HG03457 (cell line): ENCODE measurements at regions not wholly inside any gene's neighbourhood (a gene's known extent, or its start where the extent isn't known, plus 50 kb on each side); places are given as distances from the start of the nearest gene placed in this dataset.
"Not testable (repeated sequence)": the region's sequence is repeated elsewhere in the genome, so short reads cannot be mapped to it uniquely, and the experiment has no call there.

ENCODE experiments used
- ATAC-seq: cut with Tn5 transposase; IDR thresholded peaks from one replicate; pipeline ENCODE4 v1.9.1; 2021; ENCODE audit warnings: moderate number of reproducible peaks; ENCODE audit not compliant: unreplicated experiment

DNA sequence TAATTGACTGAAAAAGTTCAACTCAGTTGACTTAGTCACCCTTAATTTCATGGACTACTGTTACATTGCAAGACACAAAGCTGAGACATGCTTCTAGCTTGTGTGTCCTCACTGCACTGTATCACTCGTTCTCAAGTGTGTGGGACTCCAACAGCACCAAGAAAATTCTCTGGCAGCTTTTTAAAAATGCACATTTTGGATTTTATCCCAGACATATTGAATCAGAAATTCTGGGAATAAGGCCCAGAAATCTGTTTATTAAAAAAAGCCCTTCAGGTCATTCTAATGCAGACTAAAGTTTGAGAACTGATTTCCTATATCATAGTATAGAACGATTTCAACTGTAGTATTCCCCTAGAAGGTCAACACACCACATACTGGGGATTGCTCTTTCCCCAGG, 1485.3 kb downstream of the PCDH9 start:
- ATAC-seq, result no peak

DNA sequence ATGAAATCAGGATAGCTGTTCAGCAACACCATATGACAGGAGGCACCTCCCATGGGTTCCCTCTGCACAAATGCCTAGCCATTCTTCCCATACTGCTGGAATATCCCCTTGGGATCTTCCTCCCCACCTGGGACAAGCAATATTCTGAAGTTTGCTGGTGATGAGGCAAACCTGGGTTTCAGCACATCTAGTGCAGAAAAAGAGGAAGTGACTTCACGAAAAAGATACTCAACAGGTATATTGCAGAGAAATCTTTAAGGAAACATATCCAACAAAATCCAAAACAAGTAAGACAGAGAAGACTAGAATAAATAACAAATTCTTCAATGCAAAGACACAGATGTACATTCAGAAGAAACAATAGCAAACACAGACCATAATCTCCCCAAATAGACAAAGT, 1497.0 kb downstream of the PCDH9 start:
- no peak for ATAC-seq

DNA sequence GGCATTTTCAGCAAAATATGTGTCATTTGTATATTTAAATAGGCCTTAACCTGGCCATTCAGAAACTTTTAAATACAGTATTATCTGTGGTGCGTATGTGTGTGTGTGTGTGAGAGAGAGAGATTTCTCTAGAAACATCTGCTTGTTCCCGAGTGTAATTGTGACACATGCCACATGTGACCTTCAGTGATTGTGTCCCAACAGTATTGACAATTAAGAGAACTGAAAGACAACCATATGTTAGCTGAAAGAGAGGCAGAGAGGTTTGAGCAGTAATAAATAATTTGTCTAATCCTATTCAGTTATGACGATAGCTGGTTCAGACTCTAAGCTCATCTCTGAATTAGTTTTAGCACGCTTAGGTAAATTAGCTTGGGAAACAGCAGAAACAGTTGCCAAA, 1503.1 kb downstream of the PCDH9 start:
- no peak for ATAC-seq

- ATAC-seq, result no peak
Measured at GRCh38 chr13:65725006-65725405, 1505.1 kb downstream of the PCDH9 start.

DNA sequence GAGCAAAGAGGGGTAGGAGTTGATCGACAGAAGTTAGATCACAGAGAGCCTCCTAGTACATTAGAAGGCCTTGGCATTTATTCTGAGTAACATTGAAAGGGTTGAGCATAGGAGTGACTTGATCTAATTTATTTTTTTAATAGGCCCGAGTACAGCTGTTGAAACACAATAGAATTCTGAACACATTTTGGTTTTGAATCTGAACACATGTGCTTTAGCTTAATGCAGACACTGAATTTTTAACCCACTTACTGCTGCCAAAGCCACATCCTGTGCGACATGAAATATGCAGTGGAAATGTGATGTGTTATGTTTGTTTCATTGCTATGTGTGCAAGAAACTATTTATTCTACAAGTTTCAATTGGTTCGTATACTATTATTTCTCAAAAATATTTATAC, 1505.9 kb downstream of the PCDH9 start:
- no peak for ATAC-seq

DNA sequence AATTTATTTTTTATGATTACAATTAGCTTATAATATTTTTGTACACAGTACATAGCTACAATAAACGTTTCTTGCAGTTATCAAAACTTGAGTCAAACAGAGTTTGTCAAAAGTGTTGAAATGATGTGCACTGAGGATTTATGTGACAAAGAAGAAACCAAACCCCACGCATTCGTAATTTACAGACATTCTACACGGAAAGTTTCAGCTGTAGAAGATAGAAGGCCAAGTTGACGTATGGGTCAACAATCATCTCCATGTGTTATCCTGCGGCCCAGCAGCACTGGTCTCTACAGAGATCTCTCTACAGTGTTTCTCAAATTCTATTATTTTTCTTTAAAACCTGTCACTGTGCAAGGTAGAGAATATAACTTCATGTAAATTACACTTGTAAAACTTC, 1507.6 kb downstream of the PCDH9 start:
- ATAC-seq, result no peak

DNA sequence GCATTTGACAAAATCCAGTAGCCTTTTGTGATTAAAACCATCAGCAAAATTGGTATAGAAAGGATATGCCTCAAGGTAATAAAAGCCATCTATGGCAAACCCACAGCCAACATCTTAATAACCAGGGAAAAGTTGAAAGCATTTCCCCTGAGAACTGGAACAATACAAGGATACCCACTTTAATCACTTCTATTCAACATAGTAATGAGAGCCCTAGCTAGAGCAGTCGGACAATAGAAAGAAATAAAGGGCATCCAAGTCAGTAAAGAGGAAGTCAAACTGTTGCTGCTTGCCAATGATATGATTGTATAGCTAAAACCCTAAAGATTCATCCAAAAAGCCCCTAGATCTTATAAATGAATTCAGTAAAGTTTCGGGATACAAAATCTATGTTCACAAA, 1510.3 kb downstream of the PCDH9 start:
- ATAC-seq, result no peak

DNA sequence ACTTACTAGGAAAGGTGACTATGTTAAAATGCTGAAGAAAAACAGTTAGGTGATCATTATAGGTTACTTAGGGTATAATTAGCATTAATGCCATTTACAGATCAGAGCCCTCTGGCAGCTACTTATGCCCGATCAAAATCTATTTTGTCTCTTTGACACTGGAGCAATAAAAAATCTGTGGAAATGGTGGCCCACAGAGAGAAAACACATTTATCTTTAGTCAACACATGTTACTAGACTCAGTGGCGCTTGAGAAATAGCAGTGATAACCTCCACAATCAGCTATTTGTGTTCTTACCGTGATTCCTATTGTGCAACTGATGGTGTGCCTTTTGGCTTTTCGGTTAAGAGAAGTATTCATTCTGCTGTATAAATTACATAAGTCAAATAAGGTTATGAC, 1519.6 kb downstream of the PCDH9 start:
- no peak for ATAC-seq

DNA sequence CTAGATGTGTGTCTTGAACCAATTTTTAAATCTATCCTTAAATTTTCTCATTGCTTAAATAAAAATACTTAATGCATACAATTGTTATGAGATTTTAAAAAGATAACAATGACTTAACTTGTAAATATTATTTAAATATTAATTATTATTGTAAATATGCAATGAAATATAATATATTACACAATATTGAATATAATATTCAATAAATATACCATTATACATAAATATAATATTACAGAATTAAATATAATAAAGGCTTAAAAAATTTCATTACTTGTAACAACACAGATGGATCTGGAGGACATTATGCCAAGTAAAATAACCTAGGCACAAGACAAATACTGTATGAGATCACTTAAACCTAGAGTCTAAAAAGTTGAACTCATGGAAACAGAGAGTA, 1532.3 kb downstream of the PCDH9 start:
- ATAC-seq, result no peak

GRCh38 chr13:65679240-65679639, 1550.9 kb downstream of the PCDH9 start:
- ATAC-seq, result no peak

DNA sequence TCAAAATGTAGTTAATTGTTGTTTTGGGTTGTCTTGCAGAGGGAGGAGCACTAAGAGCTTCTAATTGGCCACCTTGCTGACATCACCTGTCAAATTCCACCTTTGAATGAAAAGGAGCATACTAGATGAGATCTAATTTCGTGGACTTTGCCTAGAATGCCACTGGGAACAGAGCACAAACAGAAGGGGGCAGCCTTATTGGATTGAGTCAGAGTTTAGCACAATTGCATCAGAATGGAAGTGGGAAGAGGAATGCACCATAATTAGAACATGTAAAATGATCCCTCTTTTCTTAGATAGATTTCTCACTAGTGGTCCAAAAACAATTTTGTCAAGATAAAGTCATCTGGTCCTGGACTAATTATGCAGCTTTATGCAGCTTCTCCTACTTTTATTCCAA, 1552.2 kb downstream of the PCDH9 start:
- ATAC-seq, result no peak

- ATAC-seq, result not testable (repeated sequence)
Measured at GRCh38 chr13:65675383-65675782, 1554.8 kb downstream of the PCDH9 start.

DNA sequence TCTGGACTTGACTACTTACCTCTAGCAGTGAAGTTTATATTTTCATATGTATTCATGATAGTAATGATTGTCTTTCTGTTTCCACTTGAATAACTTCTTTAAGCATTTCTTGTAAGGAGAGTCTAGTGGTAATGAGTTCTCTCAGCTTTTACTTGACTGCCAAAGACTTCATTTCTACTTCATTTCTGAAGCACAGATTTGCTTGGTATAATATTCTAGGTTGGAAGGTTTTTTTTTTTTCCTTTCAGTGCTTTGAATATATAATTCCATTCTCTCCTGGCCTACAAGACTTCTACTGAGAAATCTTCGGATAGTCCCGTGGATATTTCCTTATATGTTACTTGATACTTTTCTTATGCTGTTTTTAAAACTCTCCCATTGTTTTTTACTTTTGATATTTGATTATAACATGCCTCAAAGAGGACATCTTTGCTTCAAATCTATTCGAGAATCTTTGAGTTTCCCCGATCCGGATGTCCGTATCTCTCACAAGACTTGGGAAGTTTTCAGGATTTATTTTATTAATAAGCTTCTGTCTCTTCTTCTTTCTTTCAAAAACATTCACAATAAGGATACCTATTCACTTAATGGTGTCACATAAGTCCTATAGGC, 1560.0 kb downstream of the PCDH9 start:
- no peak for ATAC-seq

DNA sequence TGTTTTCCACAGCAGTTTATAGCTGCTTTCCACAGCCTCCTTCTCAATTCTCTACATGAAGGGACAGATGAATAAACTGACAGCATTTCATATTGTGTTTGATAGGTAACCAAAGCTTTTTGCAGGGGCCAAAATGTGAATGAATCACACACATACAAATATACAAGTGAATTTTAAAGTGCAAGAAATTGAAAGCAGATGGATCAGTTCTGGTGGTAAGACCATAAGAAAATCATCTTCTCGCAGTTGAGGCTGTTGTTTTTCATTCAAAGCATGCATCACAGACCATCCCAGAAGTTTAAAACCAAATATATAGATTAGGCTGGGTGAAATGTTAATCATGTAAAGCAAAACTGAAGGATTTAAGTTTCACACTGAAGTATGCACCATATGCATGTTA, 1569.4 kb downstream of the PCDH9 start:
- no peak for ATAC-seq

- no peak for ATAC-seq
Measured at GRCh38 chr13:65656740-65657329, 1573.3 kb downstream of the PCDH9 start.

- no peak for ATAC-seq
Measured at GRCh38 chr13:65653613-65654012, 1576.5 kb downstream of the PCDH9 start.

DNA sequence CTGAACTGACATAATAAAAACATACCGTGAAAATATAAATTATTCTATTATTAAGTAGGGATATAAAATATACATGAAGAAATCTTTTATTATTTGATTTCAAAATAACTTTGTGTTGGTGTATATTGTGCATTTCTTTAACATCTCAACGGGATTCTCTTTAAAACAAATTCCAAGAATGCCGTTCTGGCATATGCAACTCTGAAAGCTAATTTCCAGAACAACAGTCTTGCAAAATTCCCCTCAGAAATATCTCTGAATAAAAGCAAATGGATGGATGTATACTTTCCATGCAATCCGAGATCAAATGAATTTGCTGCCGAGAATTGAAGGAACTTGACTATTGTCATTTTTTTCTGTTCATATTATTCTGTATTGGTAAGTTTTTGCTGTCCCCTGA, 1579.8 kb downstream of the PCDH9 start:
- no peak for ATAC-seq

- ATAC-seq, result no peak
Measured at GRCh38 chr13:65642996-65643395, 1587.1 kb downstream of the PCDH9 start.

- ATAC-seq, result no peak
Measured at GRCh38 chr13:65642301-65642700, 1587.8 kb downstream of the PCDH9 start.

DNA sequence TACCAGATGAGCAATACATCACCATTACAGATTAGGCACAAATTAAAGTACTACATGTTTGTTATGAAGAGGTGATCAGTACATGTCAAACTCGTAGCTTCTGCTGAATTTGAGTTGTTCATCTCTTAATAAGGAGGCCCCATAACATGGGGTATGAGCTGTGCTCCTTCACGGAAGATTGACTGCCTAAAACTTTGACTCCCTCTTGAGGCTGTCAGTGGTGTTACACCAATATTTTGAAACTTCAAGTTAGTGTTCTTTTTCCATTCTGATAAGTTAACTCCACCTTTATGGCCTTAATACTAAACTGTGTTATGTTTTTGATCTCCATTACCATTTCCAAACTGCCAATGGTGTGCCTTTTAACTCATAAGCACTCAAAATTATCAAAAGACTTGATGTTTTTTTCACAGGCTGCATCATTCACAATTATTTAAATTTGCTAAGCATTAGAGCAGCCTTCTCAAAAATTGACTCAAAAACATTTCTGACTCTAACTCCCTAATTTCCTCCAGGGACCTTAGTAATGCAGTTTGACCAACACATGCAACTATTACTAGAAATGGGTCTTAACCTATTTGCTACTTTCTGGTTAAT, 1591.5 kb downstream of the PCDH9 start:
- peak; percentile 96 for ATAC-seq

GRCh38 chr13:65633806-65634205, 1596.3 kb downstream of the PCDH9 start:
- ATAC-seq, result no peak

DNA sequence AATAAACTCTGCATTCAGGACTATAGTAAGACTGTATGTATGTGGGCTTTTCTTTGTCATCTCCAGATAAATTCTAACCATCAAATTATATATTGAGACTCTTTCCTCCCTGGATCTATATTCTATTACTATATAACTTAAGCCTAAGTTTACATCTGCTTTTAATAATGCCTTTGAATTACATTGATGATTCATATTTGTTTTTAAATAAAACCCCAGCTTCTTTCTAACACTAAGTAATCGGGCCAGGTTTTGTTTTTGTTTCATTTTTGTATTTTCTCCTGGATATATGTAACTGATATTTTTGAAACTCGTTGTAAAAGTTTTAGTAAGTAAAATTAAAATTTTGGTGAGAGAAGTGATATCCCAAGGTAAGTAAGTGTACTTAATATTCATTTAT, 1599.1 kb downstream of the PCDH9 start:
- ATAC-seq, result no peak

- ATAC-seq, result no peak
Measured at GRCh38 chr13:65629926-65630325, 1600.2 kb downstream of the PCDH9 start.
